Activated naive CD4-positive, alpha-beta T cell treated with anti-CD3 and anti-CD28 coated beads for 36 hours (primary cell): ENCODE measurements at regions not wholly inside any gene's neighbourhood (a gene's known extent, or its start where the extent isn't known, plus 50 kb on each side); places are given as distances from the start of the nearest gene placed in this dataset.

Source experiments
- CTCF ChIA-PET: fragments of 350-600 bp; sonication (Branson Sonifier 250); formaldehyde crosslinking; loops from one replicate; lab custom pipeline; 2021; ENCODE audit warnings: antibody characterized with exemption; lab: Charles Lee
- DNase-seq: peaks from one replicate; pipeline ENCODE4 v3.0.0-alpha.2; 2020
- H3K27ac Mint-ChIP-seq: one replicate; pipeline ENCODE4 v1.8.0; 2021; ENCODE audit warnings: mild to moderate bottlenecking, mixed read lengths
- H3K27me3 Mint-ChIP-seq: one replicate; pipeline ENCODE4 v1.8.0; 2021; ENCODE audit warnings: low read depth, mixed read lengths
- H3K36me3 Mint-ChIP-seq: one replicate; pipeline ENCODE4 v1.8.0; 2021; ENCODE audit warnings: low read depth, mixed read lengths
- H3K4me1 Mint-ChIP-seq: one replicate; pipeline ENCODE4 v1.8.0; 2021; ENCODE audit warnings: low read depth, mixed read lengths
- H3K4me3 Mint-ChIP-seq: one replicate; pipeline ENCODE4 v1.8.0; 2021; ENCODE audit warnings: mild to moderate bottlenecking, moderate library complexity, mixed read lengths
- H3K9me3 Mint-ChIP-seq: one replicate; pipeline ENCODE4 v1.8.0; 2021; ENCODE audit warnings: mixed read lengths
- intact Hi-C: fragments of 100-400 bp; cut with micrococcal nuclease; formaldehyde crosslinking; loops from one replicate; pipeline ENCODE4 v1.15.1; 2023

GRCh38 chr14:29056041-29056566, 289.5 kb downstream of the FOXG1 start:
- Mint-ChIP-seq H3K4me1 (no peaks in the 10 kb centered on the region), H3K27ac (no peak overlapping the region), H3K9me3 (peaks cover 2% of the 10 kb centered on the region), H3K36me3 (no peaks in the 10 kb centered on the region), H3K4me3 (no peak overlapping the region), H3K27me3 (no peaks in the 10 kb centered on the region)
- no peak for DNase-seq
- CTCF ChIA-PET = no interaction called here
- intact Hi-C loops = no loop called here

DNA sequence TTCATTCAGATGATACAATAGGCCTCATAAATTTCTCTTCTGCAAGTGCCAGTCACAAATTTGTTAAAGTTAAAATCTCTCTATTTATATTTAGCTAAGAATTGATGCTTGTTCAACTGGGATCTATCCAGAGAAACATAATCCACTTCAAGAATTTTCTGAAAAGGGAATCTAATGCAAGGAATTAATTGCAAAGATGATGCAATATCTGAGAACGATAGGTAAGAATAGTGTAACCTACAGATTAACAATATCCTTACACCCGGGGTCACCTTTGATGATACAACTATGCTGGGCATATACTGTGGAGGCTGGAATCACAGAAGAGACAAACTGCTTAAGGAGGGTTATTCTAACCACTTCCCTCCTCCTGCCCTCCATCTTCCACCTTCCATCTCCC, 295.1 kb downstream of the FOXG1 start:
- Mint-ChIP-seq H3K9me3 (peaks cover 4% of the 10 kb centered on the region), H3K4me1 (no peaks in the 10 kb centered on the region), H3K27me3 (no peaks in the 10 kb centered on the region), H3K4me3 (no peak overlapping the region), H3K36me3 (no peaks in the 10 kb centered on the region), H3K27ac (no peak overlapping the region)
- CTCF ChIA-PET = no interaction called here
- intact Hi-C loops = no loop called here
- no peak for DNase-seq

DNA sequence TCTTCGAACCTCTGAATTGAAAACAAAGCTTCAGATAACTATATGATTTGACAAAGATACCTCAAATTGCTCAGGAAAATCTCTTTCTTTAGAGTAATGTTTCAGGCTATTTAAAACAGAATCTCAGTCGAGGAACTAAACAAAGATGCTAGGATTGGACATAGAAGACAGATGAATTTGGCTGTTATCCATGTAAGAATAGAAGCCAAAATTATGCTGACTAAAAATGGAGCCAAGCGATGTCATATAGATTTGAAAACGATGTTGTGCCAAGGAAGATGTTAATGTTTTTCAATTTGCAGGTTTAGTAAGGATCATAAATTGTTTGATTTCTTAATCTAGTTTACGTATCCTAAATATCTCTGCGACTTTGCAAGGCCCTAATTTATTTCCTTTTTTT, 295.9 kb downstream of the FOXG1 start:
- H3K4me3 Mint-ChIP-seq = no peak overlapping the region
- H3K27ac Mint-ChIP-seq = no peak overlapping the region
- no peaks in the 10 kb centered on the region for H3K36me3 Mint-ChIP-seq
- no peaks in the 10 kb centered on the region for H3K27me3 Mint-ChIP-seq
- intact Hi-C loops = no loop called here
- CTCF ChIA-PET = no interaction called here
- peaks cover 4% of the 10 kb centered on the region for H3K9me3 Mint-ChIP-seq
- DNase-seq = no peak
- no peaks in the 10 kb centered on the region for H3K4me1 Mint-ChIP-seq

GRCh38 chr14:29062976-29063375, 296.4 kb downstream of the FOXG1 start:
- no peak overlapping the region for H3K4me3 Mint-ChIP-seq
- DNase-seq = no peak
- CTCF ChIA-PET = no interaction called here
- no peaks in the 10 kb centered on the region for H3K36me3 Mint-ChIP-seq
- intact Hi-C loops = no loop called here
- H3K9me3 Mint-ChIP-seq = peaks cover 7% of the 10 kb centered on the region
- H3K27ac Mint-ChIP-seq = no peak overlapping the region
- H3K27me3 Mint-ChIP-seq = no peaks in the 10 kb centered on the region
- H3K4me1 Mint-ChIP-seq = no peaks in the 10 kb centered on the region

DNA sequence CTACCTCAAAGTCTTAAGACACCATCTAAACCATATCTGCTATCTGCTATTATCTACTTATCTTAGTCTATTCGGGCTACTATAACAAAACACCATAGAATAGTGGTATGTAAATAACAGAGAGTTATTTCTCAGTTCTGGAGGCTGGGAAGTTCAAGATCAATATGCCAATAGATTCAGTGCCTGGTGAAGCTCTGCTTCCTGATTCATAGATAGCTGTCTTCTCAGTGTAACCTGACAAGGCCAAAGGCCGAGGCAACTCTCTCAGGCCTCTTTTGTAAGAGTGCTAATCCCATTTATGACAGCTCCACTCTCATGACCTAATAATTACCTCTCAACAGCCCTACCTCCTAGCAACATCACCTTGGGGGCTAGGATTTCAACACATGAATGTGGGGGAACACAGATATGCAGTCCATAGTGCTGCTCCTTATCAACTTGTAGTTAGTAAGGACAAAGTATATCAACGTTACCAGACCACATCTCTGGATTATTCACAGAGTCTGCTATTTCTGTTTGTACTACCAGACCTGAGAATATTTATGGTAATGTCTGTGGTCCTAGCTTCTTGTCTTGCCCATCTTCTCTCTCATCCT, 297.8 kb downstream of the FOXG1 start:
- H3K4me1 Mint-ChIP-seq = no peaks in the 10 kb centered on the region
- no peak overlapping the region for H3K27ac Mint-ChIP-seq
- intact Hi-C loops = no loop called here
- H3K36me3 Mint-ChIP-seq = no peaks in the 10 kb centered on the region
- CTCF ChIA-PET = no interaction called here
- peaks cover 10% of the 10 kb centered on the region for H3K9me3 Mint-ChIP-seq
- no peak for DNase-seq
- no peaks in the 10 kb centered on the region for H3K27me3 Mint-ChIP-seq
- H3K4me3 Mint-ChIP-seq = no peak overlapping the region

GRCh38 chr14:29069228-29069627, 302.6 kb downstream of the FOXG1 start:
- CTCF ChIA-PET = no interaction called here
- no peak for DNase-seq
- H3K9me3 Mint-ChIP-seq = peaks cover 16% of the 10 kb centered on the region
- intact Hi-C loops = no loop called here
- H3K4me3 Mint-ChIP-seq = no peak overlapping the region
- H3K4me1 Mint-ChIP-seq = no peaks in the 10 kb centered on the region
- H3K27ac Mint-ChIP-seq = no peak overlapping the region
- no peaks in the 10 kb centered on the region for H3K36me3 Mint-ChIP-seq
- H3K27me3 Mint-ChIP-seq = no peaks in the 10 kb centered on the region

GRCh38 chr14:29075761-29076160, 309.2 kb downstream of the FOXG1 start:
- Mint-ChIP-seq H3K9me3 (peaks cover 12% of the 10 kb centered on the region), H3K36me3 (no peaks in the 10 kb centered on the region), H3K27me3 (no peaks in the 10 kb centered on the region), H3K4me3 (no peak overlapping the region), H3K27ac (no peak overlapping the region), H3K4me1 (no peaks in the 10 kb centered on the region)
- intact Hi-C loops = no loop called here
- CTCF ChIA-PET = no interaction called here
- no peak for DNase-seq

DNA sequence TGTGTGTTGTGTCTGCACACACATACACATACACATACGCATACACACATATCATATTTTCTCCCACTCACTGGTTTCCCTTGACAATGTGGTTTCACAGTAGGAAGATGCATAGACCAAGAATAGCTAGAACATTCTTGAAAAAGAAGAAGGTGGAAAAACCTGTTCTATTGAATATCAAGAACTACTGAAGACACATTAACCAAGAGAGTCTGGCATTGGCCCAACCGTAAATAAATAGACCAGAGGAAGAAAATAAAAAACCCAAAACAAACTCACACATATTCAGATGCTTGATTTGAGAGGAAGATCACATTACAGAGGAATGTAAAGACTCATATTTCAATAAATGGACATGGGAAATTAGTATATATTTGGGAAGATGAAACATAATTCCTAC, 311.3 kb downstream of the FOXG1 start:
- Mint-ChIP-seq H3K9me3 (peaks cover 9% of the 10 kb centered on the region), H3K4me1 (no peaks in the 10 kb centered on the region), H3K4me3 (no peak overlapping the region), H3K36me3 (no peaks in the 10 kb centered on the region), H3K27ac (no peak overlapping the region), H3K27me3 (no peaks in the 10 kb centered on the region)
- no peak for DNase-seq
- intact Hi-C loops = no loop called here
- CTCF ChIA-PET = no interaction called here

DNA sequence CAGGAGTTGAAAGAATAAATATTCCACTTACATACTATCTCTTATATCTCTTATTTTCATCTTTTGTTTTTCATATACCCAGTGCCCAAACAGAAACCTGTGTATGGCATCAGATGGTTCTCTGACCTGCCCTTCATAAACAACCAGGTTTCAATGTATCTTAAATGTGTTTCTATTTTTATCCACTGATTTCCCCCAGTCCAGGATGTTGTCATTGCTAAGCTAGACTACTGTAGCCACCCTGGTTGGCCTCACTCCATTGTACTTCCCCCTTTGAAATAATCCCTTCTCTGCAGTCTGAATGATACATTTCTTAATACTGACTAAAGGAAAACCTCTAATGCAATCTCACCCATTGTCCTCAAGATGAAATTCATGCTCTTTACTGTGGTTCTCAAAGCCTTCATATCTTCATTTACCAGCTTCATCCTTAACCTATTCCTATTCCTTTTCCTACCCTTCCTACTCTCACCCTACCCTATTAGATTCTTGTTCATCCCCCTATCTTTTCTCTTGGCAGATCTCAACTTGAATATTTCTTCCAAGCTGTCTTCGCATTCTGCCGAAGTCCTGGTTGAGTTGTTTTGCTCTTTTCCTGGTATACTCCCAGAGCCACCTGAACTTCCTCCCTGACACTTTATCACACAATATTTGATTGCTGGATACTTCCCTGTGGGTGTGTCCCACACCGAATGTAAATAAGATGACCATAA, 312.4 kb downstream of the FOXG1 start:
- no peaks in the 10 kb centered on the region for H3K27me3 Mint-ChIP-seq
- H3K27ac Mint-ChIP-seq = no peak overlapping the region
- CTCF ChIA-PET = no interaction called here
- H3K36me3 Mint-ChIP-seq = no peaks in the 10 kb centered on the region
- H3K4me3 Mint-ChIP-seq = no peak overlapping the region
- intact Hi-C loops = no loop called here
- peaks cover 9% of the 10 kb centered on the region for H3K9me3 Mint-ChIP-seq
- DNase-seq = no peak
- no peaks in the 10 kb centered on the region for H3K4me1 Mint-ChIP-seq

GRCh38 chr14:29085546-29085945, 319.0 kb downstream of the FOXG1 start:
- Mint-ChIP-seq H3K4me1 (no peaks in the 10 kb centered on the region), H3K36me3 (no peaks in the 10 kb centered on the region)

GRCh38 chr14:29089849-29090248, 323.3 kb downstream of the FOXG1 start:
- CTCF ChIA-PET = no interaction called here
- Mint-ChIP-seq H3K27ac (no peak overlapping the region), H3K4me1 (no peaks in the 10 kb centered on the region), H3K4me3 (no peak overlapping the region), H3K36me3 (no peaks in the 10 kb centered on the region), H3K27me3 (no peaks in the 10 kb centered on the region), H3K9me3 (peaks cover 20% of the 10 kb centered on the region)
- DNase-seq = no peak
- intact Hi-C loops = no loop called here

More at GRCh38 chr14:29085546-29085945, 319.0 kb downstream of the FOXG1 start:
- intact Hi-C loops = no loop called here
- CTCF ChIA-PET = no interaction called here
- DNase-seq = no peak
- Mint-ChIP-seq H3K4me3 (no peak overlapping the region), H3K9me3 (peaks cover 18% of the 10 kb centered on the region), H3K27me3 (no peaks in the 10 kb centered on the region), H3K27ac (no peak overlapping the region)

DNA sequence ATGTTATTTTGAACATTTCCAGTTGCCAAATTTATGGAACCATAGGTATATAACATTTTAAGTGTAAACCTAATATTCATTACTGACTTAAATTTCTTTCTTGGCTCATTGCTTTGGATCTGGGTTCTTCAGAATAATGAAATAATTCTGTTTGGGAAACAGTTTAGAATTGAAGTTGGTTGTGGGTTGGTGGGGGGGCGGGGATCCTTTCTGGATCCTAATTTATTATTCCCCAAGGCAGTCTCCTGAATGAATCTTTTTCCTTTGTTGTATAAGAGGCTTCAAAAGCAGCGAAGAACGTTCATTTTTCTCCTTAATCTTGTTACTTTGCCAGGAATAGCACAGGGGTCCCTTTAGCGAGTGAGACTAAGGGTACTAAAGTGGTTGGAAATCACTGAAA, 325.5 kb downstream of the FOXG1 start:
- no peak for DNase-seq
- no peaks in the 10 kb centered on the region for H3K4me1 Mint-ChIP-seq
- no peaks in the 10 kb centered on the region for H3K27me3 Mint-ChIP-seq
- H3K36me3 Mint-ChIP-seq = no peaks in the 10 kb centered on the region
- no peak overlapping the region for H3K4me3 Mint-ChIP-seq
- no peak overlapping the region for H3K27ac Mint-ChIP-seq
- peaks cover 22% of the 10 kb centered on the region for H3K9me3 Mint-ChIP-seq
- CTCF ChIA-PET = no interaction called here
- intact Hi-C loops = no loop called here

DNA sequence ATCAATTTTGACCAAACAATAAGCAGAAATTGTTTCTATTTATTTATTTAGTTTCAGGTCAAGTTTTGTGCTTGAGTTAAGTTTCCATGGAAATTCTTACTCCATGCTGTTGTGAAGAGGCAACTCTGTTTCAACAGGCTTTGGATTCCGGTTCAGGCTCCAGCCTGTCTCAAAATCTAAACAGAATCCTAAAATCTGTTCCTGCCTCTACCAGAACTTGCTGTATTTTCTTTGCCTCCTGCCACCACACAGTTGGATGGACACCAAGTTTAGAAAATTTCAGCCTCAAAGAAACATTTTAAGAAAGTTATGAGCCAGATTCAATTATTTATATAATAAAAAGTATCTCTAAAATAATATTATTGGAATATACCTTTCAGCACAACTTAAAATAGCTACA, 330.9 kb downstream of the FOXG1 start:
- no peak overlapping the region for H3K4me3 Mint-ChIP-seq
- intact Hi-C loops = no loop called here

More for the DNA sequence above, 330.9 kb downstream of the FOXG1 start:
- CTCF ChIA-PET = no interaction called here
- H3K4me1 Mint-ChIP-seq = no peaks in the 10 kb centered on the region
- H3K36me3 Mint-ChIP-seq = no peaks in the 10 kb centered on the region
- H3K27me3 Mint-ChIP-seq = no peaks in the 10 kb centered on the region
- H3K27ac Mint-ChIP-seq = no peak overlapping the region
- no peak for DNase-seq
- peaks cover 16% of the 10 kb centered on the region for H3K9me3 Mint-ChIP-seq
